Stimulated activated CD8-positive, alpha-beta memory T cell treated with anti-CD3 and anti-CD28 coated beads, Interleukin-4, amount 100 ng/mL, for 48 hours (primary cell): ENCODE measurements at regions not wholly inside any gene's neighbourhood (a gene's known extent, or its start where the extent isn't known, plus 50 kb on each side); places are given as distances from the start of the nearest gene placed in this dataset.

Source experiments
- DNase-seq: peaks from one replicate; pipeline ENCODE4 v3.0.0-alpha.2; 2020

DNA sequence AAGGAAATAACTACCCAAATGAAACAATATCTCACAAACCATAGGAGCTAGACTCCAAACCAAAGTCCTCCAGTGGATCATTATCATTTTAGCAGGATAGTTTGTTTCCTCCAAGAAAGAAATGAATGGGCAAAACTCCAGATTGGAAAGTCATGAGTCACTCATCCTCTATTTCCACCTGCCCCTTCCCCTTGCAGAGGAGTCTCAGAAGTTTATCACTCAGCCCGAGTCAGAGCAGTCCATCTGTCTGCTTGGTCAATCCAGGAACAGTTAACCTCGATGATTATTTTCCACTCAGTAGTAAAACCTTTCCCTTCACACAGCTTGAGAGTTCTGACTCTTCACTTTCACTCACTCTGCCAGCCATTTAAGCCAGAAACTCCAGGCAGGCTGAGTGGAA lies 462.2 kb downstream of the BCL11A start:
- no peak for DNase-seq

DNA sequence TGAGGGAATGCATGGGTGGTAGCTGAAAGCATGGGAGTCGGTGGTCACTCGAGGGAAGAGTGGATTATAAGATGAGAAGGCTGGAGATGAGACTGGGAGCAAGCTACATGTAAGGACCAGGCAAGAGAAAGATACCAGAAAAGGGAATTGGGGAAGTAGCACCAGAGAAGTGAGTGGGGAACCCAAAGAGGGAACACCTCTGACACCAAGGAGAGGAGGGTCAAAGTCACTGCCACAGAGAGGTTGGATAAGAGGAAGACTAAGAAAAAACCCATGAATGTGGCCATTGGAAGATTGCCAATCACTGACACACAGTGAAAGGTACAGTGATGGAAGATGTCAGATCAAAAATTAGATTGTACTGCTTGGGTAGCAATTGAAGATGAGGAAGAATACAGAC lies 473.9 kb downstream of the BCL11A start:
- DNase-seq, result no peak

DNA sequence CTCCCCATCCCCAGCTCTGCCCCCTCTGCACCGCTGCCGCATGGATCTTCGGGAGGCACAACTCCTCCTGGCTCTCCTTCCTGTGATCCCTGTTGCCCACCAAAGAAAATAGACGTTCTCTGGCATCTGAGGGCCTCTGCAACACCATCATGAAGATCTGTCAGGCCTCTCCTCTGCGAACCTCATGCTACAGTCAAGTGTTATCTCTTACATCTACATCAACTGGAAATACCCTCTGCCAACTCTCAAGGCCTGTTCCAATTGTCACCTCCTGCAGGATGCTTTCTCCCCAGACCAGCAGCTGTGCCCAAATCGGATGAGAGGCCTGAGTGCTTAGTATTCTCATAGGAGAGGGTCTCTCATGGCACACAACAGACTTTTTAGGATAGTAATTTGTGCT lies 478.4 kb downstream of the BCL11A start:
- DNase-seq, result no peak

DNA sequence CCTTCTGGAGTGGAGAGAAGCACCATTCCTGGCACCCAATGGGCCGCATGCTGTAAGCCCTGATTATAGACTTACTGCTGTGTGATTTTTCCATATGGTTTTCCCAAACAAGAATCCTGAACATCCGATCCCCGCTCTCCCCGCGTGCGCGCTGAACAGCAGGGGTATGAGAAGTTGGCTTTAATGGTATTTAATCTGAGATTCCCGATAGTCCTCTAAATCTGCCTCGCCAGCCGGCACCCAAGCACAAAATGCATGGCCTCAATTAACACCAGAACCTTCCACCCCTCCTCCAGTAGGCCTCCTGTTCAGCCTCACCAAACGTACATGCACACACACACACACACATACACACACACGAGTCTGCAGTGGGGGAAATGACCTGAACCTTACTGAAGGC lies 480.3 kb downstream of the BCL11A start:
- DNase-seq, result no peak

DNA sequence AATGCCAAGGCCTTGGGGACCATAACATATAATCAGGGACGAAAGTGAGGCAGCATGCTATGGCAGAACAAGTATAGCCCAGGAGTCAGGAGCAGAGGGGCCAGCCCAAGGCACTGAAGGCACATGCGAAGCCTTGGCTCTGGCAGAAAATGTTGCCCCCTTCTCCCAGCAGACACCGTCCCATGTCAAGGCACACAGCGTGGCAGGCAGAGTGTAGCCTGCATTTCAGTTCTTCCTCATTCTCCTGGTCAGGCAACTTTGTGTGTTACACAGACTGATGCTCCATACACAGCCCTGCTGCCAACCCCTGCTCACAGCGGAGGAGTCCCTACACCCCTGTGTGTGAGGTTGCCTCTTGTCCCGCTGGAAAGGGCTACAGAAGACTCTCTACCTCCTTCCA lies 480.8 kb downstream of the BCL11A start:
- no peak for DNase-seq

DNA sequence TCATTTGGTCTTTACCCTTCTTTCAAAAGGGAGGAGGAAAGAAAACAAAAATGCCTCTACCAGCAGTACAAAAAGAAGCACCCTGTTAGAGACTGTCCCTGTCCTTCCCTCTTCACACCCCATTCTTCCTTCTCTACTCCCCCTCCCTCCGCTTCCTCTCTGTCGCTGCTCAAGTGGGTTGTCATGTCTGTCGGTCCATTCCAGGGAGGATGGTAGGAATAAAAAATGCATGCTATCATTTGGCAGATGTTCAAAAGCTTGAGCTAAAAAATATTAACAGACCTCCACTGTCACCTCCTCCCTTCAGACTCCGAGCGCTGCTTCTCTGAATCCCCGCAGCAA lies 482.0 kb downstream of the BCL11A start:
- DNase-seq, result no peak

DNA sequence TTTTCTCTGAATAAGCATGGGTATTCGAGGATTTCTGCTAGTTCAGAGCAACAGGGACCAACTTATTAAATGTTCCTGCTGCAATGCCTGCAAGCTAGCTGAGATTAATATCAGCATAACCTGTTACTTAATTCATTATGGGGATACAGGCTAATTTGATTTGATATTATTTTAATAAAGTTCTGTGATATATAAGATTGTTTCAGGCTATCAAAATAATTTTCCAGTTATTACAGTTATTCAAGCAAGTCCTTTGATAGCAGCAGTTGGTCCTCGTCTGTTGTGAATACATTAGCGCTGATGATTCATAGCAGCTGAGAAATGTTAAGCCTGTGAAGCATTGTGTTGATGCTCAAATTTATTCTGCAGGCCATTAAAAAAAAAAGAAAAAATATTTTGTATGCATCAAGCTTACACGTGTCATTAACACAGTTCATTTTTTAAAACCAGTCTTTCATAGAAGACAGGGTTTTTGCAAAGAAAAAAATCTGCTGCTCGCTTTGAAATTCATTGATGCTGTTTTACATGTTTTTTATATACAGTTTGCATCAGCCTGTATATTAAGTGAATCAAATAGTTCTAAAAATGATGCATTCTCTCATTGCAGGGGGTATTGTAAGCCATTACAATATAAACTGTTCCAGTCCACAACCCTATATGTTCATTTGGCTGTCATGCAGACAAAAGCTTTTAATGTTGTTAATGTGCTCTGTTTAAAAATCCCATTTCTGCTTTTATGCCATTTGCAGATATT lies 482.5 kb downstream of the BCL11A start:
- no peak for DNase-seq

DNA sequence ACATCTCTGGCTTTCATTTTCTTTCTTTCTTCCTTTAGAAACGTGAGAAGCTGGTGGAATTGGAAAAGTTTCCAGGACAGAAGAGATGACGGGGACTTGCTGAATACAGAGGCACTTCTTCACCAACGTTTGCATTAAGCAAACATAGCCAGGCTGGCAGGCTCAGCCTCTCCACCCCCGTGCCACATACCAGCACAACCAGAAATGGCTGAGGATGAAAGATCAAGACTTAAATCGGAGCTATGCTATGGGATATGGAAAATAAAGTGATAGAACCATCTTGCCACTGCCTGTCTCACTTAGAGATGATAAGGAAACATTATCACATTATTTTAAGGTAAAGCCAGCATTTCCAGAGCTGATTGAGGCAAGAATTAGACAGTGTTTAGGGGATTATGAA lies 483.3 kb downstream of the BCL11A start:
- DNase-seq, result no peak

DNA sequence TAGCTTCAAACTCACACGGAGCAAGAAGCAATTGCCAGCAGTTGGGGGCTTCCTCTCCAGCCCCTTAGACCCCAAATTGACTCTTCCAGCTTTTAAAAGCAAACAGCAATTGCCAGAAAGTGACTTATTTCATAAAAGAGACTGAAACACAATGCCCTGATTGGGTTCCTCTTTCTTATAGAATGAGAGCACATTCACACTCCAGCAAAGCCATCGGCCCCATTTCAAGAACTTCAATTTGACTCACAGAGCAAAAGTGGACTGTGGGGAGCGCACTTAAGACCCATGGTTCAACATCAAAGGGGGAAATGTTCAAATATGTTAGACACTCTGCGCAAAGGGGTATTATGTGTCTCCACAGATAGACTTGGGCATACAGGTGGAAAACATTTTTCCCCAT lies 484.7 kb downstream of the BCL11A start:
- no peak for DNase-seq

DNA sequence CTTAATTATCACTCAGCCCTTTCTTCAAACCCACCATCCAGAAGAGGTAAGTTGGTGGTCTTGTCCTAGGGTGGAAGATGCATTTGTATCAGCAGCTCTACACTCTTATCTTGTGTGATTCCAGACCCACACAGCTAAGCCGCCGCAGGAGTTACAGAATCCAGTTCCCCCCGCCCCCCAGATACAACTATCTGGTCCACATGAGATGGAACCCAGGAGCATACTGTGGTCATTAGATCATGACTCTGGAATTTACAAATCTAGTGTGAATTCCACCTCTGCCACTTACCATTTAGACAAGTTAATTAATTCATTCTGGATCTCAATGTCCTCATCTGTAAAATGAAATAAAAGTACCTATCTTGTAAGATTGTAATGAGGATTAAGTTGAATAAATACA lies 486.4 kb downstream of the BCL11A start:
- DNase-seq, result no peak

DNA sequence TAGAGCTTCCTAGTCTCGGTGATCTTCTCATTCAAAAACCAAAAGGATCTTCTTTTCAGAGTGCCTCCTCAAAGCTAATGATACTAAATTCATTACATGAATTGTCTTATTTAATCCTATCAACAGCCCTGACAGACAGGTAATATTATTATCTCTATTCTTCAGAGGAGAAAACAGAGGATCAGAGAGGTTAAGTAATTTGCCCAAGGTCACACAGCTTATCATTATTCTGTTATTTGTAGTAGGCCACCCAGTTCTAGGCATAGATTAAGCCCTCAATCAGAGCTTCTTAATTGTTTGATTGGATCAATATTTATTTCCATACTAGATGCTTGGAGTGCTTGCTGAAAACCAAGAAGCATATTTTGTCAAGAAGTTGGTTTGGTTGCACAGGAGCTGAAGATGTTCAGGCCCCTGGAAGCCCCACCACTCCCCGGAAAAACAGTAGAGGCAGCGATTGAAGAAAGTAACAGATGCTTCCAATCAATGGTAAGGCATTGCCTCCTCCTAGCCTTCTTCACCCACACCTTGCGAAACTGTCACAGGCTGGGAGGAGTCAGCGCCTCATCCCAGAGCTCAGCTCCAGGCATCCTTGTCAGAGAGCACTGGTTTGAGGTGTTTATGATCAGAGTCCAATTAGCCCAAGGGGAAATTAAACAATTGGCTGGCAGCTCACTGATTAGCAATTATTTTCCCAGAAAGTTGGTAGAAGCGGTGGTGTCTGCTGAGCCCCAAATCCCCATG lies 487.2 kb downstream of the BCL11A start:
- no peak for DNase-seq

DNA sequence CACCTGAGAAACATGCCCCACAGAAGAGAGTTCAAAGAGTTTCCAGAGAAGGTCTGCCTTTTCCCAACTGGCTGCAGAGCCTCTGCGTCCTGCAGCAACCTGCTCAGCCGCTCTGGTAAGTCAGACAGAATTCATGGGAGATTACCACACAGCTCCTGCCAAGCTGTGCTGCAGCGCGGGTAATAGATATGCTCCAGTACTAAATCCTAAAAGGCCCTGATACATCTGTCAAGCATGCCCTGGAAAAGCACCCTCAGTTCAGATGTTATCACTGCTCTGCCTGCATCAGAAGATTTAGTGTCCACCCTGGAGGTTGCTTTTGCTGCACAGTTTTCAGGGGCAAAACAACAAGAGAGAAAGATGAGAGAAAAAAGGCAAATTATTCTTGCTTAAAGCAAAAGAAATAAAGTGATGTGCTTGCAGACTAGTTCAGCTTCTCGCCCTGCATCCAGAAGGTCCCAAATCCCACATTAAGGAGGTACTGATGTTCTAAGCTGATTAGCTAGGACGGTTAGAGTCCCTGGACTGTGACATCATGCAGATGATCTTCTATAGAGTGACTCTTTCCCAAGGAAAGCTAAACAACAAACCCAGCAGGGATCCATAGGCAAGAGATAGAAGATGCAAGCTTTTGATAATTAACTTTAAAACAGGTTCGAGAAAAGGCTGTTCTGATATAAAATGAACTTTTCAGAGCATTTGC lies 488.6 kb downstream of the BCL11A start:
- no peak for DNase-seq

DNA sequence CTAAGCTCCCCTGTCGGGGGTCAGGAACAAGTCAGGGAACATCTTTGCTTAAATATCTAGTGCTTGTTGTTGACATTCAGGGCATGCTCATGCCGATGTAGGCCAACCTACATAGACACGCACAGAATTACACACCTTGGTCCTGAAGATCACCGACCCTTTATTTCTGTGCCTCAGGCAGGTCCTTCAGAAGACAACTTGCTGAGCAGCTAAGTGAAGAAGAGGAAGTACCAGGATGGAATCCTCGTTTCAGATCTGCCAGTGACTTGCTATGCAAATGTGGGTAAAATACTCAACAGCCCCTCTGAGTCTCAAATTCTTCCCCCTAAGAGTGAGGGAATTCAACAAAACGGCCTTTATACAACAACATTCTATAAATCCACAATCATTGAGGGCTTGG lies 494.7 kb downstream of the BCL11A start:
- no peak for DNase-seq

DNA sequence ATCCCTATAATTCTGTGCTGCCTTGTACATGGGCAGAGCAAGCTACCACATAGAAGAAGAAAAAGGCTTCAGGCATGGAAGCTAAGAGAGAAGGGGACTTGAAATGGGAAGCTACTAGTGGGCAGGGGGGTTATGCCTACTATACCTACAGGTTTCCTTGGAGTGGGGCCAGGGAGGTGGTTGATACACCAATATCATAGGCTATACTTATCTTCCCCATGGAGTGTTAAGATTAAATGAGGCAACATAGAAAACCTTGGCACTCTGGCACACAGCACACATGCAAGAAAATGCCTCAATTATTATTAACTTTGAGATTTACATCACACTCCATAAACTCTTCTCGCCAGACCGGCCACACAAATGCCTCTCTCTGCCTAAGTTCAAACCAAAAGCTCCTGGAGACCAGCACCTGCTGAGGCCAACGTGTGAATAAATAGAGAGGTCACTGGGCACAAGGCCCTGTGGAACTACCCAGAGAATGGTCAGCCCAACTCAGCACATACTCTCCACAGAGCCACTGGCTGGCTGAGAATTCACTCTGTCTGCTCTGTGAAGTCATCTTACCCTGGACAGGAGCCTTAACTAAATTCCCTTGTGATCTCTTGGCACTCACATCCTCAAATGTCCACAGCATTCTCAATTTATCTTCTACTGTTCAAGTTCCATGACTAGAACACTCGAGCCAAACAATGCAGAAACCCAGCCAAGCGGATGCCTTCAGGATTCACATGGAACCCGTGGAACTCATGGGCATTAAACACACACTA lies 498.7 kb downstream of the BCL11A start:
- no peak for DNase-seq

DNA sequence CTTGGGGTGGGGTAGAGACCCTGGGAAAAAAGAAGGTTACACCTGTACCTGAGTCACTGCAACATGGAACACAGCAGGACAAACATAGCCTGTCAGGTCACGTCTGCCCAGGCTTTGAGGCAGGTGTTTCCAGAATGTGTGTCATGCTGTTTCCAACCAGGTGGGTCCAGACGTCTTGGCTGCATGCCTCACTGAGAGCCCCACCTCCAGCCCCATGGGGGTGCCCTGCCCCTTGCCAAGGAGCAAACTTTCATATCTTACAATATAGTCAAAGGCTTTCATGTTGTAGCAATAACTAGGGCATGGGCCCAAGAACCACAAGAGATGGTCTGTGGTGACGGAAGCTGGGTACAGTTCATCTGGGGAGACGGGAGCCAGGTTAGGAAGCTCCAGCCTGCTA lies 499.7 kb downstream of the BCL11A start:
- DNase-seq, result no peak

DNA sequence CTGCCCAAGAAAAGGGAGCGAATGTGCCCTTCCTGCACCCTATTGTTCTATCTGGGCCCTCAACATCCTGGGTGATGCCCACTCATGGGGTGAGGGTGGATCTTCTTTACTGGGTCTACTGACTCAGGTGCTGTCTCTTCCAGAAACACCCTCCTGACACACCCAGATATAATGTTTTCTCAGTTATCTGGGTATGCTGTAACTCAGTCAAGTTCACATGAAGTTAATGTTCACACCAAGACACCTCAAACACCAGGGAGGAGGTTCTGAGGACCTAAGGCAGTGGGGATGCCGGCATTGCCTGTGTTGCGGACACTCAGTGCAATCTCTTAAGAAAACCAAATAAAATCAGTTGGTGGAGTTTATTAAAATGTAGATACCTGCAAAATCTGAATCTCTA lies 500.9 kb downstream of the BCL11A start:
- no peak for DNase-seq

DNA sequence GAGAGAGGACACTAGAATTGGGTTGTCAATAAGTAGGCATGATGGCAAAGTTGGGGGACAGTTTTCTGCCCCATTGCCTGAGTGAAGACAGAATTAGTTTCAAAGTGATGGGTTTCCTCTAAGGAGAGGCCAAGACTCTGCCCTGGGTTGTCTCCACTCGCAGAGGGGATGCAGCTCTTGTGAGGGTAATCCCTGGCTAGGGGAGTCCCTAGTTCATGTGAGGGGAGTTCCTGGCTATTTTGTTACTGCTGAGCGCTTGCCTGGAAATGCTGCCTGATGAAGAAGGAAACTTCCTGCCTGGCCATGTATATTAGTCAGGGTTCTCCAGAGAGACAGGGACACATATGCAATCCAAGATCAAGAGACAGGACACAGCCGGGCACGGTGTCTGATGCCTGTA lies 501.5 kb downstream of the BCL11A start:
- DNase-seq, result no peak

DNA sequence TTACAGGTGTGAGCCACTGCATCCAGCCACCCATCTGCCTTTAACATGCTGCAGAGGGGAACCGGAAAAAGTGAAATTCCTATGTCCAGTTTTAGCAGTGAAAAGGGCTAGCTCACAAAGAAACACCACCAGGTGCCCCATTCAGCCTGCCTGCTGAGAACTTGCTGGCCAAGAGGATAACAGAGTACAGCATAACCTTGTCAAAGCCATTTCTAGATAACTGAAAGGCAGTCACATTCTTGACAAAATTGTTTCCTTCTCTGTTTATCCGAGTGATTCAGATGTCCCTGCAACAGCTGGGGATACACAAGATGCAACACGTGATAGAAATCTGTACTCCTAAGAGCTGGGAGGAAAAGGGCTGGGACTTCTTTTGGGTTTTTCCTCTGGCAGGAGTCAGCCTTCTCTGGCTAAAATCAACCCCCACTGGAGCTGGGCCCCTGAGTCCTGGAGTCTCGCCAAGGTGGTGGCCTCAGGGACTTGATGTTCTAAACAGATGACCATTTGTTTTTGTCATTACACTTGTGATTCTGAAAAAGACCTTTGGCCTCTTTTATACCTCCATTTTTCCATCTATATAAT lies 505.4 kb downstream of the BCL11A start:
- no peak for DNase-seq

DNA sequence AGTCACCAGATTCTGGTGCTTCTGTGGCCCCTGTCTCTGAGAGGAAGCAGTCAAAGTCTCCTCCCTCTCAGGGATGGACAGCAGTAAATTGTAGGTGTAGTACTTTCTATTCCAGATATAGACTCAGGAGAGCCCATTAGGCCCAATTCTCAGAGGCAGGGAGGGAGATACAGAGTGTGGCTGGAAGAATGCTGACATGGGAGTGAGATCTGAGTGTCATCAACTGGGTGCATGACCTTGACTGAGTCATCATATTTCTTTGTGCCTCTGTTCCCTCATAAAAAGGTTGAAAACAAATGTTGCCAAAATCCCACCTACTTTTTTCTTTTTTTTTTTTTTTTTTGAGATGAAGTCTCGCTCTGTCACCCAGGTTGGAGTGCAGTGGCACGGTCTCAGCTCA lies 506.1 kb downstream of the BCL11A start:
- DNase-seq, result no peak

DNA sequence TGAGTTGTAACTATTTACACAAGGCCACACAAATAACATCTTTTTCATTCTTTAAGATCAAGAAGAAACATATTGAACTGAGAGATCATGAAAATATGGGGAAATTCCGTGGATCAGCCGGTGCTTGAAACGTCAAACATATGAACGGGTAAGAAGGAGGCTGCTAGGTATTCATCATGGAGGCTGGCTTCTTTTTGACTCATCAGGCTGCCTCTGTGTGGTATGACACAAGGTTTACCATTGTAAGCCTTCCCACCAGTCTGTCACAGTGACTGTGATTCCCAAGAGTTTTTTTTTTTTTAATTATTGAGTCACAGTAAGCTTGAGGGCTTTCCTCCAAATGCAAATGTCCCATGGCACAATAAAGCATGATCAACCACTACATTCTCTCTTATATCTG lies 506.9 kb downstream of the BCL11A start:
- DNase-seq, result no peak

DNA sequence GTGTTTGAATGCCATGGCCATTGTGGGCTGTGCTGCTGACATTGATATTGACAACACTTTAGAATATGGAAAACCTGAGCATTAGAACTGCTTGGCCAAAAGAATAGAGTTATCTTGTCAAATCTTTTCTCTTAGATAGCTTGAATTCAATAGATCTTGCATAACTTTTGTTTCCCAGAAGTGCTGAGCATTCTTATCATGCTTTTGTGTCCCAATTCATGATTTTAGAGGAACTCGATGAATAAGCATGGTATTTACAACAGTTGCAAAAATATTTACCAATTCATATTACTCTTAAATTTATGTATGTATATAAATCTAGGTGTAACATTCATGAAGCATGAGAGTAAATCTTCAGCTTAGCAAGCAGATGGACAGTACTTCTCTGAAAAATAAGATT lies 508.0 kb downstream of the BCL11A start:
- no peak for DNase-seq

DNA sequence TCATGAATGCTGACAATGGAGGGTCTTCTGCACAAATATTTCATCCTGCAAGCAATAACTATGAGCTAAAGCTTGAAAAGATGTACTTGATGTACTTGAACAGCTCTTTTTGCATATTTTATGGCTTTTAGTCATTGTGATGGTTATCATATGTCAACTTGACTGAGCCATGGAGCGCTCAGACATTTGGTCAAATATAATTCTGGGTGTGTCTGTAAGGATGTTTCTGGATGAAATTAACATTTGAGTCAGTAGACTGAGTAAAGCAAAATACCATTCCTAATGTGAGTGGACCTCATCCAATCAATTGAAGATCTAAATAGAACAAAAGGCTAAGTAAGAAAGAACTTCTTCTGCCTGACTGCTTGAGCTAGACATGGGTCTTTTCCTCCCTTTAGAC lies 509.0 kb downstream of the BCL11A start:
- no peak for DNase-seq

DNA sequence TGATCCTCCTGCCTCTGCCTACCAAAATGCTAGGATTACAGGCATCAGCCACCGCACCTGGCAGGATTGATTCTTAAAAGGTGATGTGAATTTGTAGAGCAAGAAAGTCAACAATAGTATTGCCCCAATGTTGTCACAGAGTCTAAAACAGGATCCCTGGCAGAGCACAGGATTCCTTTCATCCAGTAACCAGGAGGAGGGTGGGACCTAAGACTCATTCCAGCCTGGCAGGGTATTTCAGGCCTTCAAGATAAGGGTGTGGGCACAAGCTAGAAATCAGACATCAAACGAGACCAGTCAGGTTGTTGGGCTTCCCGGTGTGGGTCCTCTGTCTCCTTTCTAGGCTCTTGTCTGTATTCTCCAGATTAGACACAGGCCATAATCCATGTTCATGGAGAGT lies 511.4 kb downstream of the BCL11A start:
- no peak for DNase-seq
